ENCODE measurements at regions not wholly inside any gene's neighbourhood (a gene's known extent, or its start where the extent isn't known, plus 50 kb on each side); places are given as distances from the start of the nearest gene placed in this dataset.

DNA sequence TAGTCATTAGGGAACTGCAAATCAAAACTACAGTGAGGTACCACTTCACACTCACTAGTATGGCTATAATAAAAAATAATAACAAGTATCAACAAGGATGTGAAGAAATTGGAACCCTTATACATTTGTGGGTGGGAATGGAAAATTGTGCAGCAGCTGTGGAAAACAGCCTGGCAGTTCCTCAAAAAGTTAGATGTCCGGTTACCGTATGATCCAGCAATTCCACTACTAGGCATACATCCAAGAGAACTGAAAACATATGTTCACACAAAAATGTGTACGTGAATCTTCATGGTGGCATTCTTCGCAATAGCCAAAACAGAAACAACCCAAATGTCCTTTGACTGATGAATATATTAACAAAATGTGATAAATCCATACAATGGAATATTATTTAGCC is 187.9 kb upstream of the LYSMD4 start:
- no peak for DNase-seq (ENCODE audit: low read depth)

DNA sequence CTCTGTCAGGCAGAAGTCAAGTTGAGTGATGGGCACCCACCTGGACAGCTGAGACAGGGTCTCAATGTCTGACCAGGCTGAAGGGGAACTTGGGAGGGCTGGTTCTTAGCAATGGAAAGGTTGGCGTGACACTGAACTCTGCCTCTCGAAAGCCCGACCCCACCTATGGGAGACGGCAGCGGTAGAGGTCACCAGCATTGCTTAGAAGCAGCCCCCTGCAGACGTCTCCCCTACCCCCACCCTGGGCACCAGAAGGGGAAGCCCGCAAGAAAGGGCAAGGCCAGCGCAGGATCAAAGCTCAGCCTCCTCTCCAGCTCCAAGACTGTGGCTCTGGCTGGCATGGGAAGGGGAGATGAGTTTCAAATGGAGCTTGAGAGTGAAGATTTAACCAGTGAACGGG is 184.8 kb upstream of the LYSMD4 start:
- DNase-seq (ENCODE audit: low read depth), result no peak

DNA sequence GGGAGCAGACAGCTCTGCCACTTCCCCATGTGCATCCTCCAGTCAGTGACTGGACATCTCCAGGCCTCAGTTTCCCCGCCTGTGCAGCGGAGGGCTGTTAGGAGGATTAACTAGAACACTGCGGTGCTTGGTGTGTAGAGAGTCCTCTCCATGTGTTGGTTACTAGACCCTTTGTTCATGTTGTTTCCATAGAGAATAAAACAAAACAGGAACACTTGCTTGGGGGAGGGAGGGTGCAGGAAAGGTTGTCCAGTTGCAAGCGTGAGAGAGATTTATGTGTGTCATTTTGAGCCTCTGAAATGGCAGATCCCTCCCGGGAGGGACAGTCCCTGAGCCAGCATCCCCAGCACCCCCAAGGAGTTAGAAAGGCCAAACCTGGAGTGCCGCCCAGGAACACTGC is 184.0 kb upstream of the LYSMD4 start:
- no peak for DNase-seq (ENCODE audit: low read depth)

DNA sequence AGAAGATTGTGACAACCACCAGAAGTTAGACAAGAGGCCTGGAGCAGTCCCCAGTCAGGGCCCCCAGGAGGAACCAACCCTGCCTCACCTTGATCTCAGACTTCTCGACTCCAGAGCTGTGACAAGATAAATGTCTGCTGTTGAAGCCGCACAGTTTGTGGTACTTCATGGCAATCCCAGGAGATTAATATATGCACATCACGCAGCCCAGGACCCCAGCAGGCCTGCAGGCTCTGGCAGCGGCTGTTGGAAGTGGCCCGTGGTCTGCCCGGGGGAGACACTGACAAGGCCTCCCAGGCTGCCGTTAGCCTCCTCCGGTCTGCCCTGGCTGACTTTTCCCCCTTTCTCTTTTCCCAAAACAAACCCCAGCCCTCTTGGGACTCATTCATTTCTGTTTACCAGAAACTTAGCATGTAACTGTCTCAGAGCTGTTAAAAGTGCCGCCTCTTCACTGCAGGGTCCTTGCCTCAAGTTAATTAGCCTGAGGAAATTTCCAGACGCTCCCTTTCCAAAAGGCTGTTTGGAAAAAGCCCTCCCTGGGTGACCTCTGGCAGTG is 183.5 kb upstream of the LYSMD4 start:
- DNase-seq (ENCODE audit: low read depth), result no peak

DNA sequence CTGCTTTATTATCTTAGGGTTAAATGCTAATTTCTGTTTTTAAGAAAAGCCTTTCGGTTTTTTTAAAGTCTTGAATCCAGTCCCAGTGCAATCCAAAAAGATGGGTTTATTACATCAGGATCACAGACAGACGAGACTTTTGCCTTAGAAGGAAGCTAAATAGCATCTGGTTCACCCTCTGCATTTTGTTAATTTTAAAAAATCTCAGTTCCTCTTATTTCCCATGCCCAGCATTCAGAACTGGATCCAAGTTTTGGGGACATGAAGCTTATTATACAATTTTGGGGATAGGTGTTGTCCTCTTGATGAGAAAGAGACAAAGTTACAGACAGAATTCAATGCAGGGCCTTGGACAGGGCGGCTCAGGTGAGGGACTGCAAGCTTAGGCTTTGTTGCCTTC is 181.5 kb upstream of the LYSMD4 start:
- DNase-seq (ENCODE audit: low read depth), result no peak

DNA sequence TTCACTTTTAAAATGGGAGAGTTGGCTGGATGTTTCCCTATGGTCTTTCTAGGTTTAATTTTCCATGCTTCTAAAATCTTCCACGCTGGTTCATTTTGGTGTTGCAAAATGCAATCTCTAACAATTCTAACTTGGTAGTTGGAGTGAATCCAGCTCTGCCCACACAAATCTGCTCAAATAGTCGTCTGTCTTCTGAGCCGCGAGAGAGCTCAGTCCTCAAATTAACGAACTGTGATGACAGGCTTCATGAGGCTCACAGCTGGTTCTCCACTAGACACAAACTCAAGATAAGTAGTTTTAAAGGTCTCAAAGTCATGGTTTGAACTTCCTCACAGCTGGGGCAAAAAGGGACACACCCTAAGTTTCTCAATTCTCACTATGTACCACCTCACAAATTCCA is 178.6 kb upstream of the LYSMD4 start:
- no peak for DNase-seq (ENCODE audit: low read depth)

DNA sequence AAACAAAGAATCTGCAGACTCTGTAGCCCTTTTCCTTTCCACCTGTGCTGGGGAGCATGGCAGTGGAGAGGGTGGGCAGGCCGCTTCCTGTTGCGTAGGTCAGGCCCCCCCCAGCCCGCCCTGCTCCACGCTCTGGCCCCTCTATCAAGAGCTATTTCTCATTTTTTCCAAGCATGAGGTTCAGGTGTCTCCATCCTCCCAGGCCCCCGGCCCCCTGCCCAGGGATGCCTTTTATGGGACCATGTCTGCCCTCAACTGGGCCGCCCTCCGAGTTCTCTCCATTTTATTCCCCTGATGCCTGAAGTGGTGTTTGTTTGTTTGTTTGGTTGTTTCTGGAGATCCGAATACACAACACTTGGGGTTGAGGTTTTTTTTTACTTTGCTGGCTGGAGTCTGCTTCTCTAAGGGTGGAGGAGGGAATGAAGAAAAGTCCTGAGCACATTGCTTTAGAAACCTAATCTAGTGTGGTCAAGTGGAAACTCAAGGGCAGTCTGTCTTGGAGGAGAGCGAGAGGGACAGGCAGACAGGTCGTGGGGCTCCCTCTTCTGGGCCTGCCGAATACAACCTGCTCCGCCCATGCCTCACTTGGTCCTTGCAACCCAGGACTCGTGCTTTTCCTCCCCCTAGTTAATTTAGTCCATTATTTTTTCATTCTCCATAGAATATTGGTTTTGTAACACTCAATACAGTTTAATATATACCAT is 176.5 kb upstream of the LYSMD4 start:
- DNase-seq (ENCODE audit: low read depth), result no peak

DNA sequence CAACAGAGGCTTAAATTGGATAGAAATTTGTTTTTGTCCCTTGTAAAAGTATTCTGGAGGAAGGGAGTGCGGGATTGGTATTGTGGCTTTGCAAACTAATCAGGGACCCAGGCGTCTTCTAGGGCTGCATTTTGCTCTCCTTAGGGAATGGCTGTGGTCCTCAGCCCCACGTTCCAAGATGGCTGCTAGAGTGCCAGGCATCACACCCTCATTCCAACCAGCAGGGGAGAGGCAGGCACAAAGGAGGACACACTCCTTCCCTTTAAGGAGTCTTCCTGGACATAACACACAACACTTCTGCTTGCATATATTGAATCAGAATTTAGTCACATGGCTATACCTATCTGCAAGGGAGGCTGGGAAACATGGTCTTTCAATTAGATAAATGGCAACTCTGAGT is 174.5 kb upstream of the LYSMD4 start:
- DNase-seq (ENCODE audit: low read depth), result no peak

DNA sequence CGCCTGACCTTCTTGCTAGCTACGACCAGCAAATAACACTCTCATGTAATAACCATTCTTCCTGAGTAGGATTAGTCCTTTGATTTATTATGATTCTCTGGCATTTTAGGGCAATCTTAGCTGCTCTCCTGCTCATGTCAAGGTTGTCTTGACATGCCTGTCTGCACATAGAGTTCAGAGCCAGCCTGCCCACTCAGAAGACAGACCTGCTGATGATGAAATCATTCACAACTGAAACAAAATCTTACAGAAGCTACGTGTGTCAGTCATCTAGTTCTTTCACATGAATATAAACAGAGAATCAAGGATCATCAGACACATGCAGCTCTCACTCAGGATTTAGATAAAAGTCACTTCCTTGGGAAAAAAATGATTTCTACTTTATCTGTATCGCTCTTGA is 173.6 kb upstream of the LYSMD4 start:
- no peak for DNase-seq (ENCODE audit: low read depth)

DNA sequence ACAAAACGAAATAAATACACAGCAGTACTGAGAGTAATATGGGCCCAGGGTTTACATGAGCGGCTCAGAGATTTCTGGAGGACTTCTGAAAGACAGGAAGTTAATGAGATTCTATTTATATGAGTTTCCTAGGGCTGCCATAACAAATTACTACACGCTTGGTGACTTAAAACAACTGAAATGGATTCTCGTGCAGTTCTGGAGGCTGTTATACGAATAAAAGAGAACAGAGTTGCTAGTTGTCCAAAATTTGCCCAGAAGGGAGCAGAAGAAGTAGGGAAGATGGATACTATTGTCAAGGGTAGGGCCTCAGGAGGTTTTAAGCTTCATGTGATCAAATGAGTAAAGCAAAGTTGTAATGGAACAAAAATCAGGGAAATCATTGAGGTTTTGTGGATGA is 173.1 kb upstream of the LYSMD4 start:
- no peak for DNase-seq (ENCODE audit: low read depth)

DNA sequence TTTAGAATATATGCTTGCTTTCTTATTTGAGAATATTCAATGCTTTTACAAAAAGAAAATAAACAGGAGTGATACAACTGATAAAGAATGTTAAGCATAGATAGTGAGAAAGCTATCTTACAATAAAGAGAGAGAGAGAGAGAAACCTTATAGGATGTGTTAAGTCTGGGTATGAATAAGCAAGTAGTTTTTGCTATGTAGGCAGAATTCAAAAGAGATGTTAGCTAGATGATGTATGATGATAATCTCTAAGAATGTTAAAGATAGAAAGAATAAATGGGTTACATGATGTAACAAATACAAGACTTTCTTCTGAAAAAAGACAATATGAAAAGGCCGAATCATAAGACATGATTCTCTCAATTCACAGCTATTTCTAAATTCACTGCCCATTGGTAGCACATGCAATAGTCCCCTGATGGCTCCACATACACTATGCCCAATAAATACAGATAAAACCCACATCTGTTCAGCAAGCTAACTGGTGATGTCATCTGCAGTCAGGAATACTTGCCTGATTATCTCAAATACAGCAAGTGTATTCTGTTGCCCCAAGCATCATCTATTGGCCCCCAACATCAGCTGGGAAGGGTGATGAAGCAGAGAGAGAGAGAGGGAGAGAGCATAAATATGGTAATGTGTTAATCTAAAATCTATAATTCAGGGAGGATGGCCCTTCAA is 169.2 kb upstream of the LYSMD4 start:
- no peak for DNase-seq (ENCODE audit: low read depth)

DNA sequence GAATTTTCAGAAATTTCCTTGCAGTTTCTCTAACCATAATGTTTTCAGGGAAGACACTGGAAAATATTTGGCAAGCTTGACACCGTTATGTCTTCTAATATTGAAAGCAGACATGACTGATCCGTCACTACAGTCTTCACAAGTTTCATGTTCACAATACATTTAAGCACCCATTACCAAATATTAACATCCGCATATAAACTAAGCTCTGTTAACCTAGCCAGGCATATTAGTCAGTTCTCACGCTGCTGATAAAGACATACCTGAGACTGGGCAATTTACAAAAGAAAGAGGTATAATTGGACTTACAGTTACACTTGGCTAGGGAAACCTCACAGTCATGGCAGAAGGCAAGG is 162.7 kb upstream of the LYSMD4 start:
- DNase-seq (ENCODE audit: low read depth), result no peak

DNA sequence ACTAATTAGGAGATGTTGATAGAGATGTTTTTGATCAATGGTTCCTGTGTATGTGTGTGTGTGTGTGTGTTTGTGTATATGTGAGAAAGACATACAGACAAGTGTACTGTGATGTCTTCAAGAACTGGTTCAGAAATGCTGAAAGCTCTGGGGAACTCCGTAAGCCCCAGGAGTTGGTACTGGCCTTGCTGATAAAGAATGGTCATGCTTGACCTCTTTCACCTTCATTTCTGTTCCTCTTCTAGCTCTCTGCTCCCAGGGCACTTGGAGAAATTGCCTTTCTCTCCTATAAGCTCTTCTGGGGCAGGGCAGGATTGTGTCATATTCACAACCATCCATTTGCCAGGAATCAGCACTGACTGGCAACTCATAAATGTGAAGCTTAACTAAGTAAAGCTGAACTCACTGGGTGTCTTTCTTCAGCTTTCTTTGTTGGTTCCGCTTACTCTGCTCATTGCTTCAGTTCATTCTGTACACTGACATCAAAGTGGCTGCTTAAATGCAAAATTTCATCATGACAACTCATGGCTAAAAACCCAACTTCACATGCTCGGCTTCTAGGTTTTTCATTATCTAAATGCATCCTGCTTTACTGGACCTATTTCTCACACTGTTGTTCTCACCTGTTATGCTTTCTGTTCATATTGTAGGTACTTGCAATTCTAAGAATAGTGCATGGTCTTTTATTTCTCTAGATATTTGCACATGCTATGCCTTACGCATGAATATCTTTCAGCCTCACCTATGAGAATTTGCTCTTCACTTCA is 162.1 kb upstream of the LYSMD4 start:
- no peak for DNase-seq (ENCODE audit: low read depth)

DNA sequence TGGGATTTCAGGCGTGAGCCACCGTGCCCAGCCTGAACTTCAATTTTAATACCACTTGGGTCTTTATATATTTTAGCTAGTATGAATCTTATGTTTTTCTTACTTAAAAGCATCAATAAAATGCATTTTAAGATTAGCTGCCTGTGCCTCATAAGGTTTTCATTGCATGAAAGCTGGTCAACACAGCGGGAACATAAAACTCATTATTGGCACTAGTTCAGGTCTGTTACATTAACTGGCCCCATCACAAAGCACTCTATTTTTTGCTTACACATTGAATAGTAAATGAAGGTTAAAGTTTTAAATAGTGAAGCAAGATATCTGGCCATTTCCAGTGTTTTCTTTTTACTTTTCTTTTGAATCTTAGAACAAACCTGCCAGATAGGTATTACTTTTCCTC is 145.6 kb upstream of the LYSMD4 start:
- no peak for DNase-seq (ENCODE audit: low read depth)

DNA sequence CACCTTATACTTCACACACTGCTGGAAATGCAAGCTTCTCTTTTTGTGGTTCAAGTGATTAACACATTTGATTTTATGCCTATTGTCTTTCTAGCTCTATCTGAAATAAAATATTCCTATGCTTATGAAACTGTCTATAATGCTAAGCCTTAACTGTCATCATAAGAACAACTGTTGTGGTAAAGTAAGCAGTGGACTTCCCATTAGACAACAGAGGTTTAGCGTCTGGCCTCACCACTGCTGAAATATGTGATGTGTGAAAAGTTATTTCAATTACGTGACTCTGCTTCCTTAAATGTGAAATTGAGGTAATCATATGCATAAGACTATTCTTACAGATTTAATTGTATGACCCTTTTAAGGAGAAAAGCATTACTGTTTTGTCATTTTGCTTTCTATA is 140.2 kb upstream of the LYSMD4 start:
- no peak for DNase-seq (ENCODE audit: low read depth)

DNA sequence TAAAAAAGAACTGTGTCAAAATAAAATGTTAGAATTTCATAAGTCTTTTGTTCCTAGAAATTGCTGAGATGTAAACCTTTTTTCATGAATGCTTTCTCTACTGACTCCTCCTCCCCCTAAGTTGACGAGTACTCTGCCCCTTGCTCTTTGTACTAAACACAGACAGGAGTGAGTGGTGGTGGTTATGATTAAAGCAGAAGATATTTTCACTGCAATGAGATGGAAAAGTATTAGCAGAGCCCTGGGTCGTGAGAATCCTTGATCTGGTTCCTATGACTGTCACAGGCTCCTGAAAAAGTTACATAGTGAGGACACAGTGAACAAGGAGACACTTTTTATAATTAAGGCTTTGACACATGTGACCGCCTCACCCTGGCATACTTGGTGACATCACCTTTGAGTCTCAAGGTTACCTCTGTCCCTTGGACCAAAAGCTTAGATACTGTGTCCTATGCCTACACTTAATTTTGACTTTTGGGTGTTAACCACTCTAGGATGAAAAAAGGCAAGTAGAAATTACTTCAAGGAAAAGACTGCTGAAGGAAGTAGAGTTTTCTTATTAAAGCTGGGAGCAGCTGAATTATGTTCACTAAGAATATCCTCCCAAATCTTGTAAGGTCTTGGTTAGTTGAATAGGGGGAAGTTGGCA is 130.4 kb upstream of the LYSMD4 start:
- no peak for DNase-seq (ENCODE audit: low read depth)

DNA sequence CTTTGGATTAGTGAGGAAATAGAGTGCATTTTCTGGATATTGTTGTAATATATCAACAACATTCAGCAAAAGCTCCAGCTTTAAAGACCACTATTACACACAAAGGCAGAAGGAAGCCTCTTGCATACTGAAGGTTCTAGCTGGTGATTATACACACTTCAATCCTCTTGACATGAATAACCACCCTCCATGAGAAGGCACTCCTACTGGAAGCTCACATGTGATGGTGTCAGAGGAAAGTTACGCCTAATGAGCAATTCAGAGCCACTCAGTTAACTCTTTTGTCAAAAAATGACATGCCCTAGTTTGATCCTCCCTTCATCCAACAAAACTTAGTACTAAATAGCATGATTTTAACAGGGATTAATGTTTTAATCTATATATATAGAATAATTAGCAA is 124.6 kb upstream of the LYSMD4 start:
- DNase-seq (ENCODE audit: low read depth), result no peak

DNA sequence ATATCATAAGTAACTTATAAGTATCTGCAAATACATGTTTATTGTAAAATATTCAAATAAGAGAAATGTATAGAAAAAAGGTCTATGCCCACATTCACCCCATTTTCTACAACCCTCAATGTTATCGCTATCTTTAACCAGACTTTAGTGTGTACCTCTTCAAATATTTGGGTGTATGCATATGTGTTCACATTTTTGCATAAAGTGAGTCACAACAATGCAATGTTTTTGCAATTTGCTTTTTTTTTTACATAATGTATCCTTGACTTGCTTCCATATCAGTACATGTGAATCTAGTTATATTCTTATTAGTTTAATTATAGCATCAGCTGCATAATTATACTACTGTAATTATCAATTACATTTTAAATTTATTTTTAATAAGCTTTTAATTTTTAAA is 117.3 kb upstream of the LYSMD4 start:
- no peak for DNase-seq (ENCODE audit: low read depth)

DNA sequence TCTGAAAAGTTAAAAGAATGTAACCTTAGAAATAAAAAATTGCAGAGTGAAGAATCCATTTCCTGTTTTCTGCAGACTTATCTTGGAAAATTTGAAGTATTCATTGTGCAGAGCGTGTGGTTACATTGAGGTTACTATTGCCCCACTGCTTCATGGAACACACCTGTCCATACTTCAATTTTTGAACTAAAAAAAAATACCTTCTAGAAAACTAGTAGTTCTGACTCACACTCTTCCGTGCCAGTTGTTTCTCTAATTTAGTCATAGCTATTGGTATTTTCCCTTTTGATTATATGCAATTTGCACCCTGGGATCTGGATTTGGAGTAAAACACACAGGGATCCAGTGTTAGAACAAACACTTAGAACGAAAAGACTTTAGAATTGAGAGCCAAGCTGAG is 111.8 kb upstream of the LYSMD4 start:
- no peak for DNase-seq (ENCODE audit: low read depth)

DNA sequence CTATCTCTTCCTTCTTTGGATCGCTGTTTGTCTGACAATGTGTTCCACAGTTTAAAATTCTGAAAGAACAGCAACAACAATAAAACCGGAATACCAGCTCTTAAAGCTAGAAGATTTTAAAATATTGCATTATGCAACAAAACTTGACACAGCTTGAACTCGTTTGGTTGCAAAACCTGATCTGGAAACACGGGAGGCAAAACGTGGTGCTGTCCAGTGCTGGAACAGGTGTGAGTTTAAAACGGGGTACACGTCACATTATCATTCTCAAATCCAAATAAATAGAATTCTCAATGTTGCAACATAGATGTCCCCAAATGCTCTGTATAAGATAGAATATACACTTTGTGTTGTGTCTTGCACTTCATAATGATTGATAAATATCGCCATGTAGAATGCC is 110.9 kb upstream of the LYSMD4 start:
- DNase-seq (ENCODE audit: low read depth), result no peak

DNA sequence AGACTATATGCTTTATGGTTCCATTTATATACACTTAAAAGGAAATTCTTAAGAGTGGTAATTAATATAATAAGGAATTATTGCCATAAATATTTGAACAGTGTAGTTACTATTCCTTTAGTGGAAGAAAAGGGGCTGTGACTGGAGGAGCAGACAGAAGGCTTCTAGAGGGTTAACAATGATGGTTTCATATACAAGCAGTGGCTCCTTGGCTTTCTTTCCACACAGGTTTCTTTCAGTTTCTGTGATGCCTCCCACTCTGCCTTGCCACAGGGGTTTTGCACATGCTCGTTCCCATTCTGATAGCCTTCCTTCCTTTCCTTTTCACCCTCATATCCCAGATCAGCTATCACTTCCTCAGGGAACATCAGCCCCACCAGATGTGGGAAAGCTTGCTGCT is 108.8 kb upstream of the LYSMD4 start:
- DNase-seq (ENCODE audit: low read depth), result no peak

DNA sequence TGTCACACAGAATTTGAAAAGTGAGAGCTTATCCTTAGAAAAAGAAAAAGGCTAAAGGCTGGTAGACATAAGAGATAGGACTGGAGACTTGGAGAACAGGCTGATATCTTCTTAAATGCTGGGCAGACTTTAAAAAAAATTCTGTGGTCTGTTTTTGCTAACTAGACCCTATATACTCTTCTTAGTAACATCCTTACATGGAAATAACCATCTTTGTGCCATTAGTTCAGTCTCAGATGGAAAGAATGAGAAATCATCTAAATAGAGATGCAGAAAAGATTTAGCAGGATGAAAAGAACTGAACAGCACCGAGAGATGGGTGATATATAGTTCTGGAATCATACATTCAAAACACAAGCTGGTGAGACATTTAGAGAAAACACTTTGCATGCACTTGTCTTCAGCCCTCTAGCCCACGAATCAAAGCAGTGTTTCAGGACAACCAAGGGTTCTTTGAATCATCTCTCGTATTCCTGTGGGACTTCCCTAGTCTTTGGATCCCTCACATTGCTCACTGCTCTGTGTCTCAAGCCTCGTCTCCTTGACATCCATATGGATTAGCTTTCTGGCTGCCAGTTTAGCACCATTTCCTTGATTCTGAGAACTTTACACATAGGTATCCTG is 93.0 kb upstream of the LYSMD4 start:
- DNase-seq (ENCODE audit: low read depth), result no peak

Measured in CMK (cell line).